HG03565 (cell line): ENCODE measurements at regions not wholly inside any gene's neighbourhood (a gene's known extent, or its start where the extent isn't known, plus 50 kb on each side); places are given as distances from the start of the nearest gene placed in this dataset.
"Not testable (repeated sequence)": the region's sequence is repeated elsewhere in the genome, so short reads cannot be mapped to it uniquely, and the experiment has no call there.

Experiments
- ATAC-seq: cut with Tn5 transposase; IDR thresholded peaks from one replicate; pipeline ENCODE4 v1.9.1; 2021; ENCODE audit warnings: mild to moderate bottlenecking, moderate library complexity; ENCODE audit not compliant: unreplicated experiment

- ATAC-seq: no peak
Measured at GRCh38 chr5:104372796-104373195, 810.2 kb upstream of the NUDT12 start.

GRCh38 chr5:104372376-104372775, 809.8 kb upstream of the NUDT12 start:
- no peak for ATAC-seq

DNA sequence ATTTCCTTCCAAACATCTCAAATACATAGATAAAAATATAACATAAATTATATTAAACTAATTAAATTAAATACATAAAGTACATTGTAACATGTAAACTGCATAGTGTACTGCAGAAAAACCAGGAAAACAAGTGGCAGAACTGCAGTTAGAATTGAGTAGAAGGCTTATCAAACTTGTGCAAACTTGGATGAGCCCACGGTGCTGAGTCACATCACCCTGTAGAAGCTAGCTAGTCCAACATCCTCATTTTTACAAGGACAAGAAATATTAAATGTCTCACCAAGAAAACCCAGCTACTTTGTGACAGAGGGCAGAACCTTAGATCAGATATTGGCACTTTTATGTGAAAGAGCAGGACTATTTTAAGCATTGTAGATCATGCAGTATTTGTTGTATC, 807.9 kb upstream of the NUDT12 start:
- ATAC-seq: no peak

GRCh38 chr5:104367978-104368377, 805.4 kb upstream of the NUDT12 start:
- no peak for ATAC-seq

- ATAC-seq: no peak
Measured at GRCh38 chr5:104363567-104363966, 801.0 kb upstream of the NUDT12 start.

GRCh38 chr5:104361932-104362331, 799.3 kb upstream of the NUDT12 start:
- ATAC-seq: no peak

GRCh38 chr5:104355350-104355749, 792.8 kb upstream of the NUDT12 start:
- no peak for ATAC-seq

DNA sequence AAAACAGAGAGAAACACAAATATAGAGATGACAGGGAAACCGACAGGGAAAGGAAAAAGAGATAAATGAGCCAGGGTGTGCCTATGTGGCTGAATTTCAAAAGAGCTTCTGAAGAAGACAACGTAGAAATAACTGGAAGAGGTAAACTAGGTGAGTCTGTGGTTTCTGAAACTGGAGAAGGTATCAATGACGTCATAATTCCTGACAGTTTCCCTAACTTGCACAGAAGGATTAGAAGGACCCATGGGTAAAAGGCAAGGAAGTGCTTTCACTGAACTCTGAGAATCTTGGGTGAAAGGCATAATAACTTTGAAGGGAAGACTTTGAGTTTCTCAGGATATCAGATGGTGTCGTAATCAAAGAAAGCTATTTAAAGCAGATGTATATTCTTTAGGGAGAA, 790.8 kb upstream of the NUDT12 start:
- ATAC-seq: no peak

DNA sequence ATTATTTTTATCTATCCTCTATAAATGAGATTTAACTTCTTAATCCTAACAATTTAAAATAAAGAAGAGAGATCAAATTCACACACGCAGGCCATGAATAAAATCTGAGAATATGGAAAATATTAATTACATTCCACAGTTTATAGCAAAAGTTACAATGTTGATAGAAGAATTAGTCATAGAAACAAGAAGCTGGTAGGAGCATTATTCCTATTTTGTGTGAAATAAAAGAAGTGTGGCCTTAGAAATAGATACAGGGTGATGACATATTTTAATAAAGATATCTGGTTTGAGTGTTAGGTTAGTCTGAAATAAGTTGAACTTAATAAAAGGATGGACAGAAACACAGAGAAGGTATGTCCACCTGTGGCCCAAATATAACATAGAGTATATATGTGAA, 790.4 kb upstream of the NUDT12 start:
- ATAC-seq: no peak

DNA sequence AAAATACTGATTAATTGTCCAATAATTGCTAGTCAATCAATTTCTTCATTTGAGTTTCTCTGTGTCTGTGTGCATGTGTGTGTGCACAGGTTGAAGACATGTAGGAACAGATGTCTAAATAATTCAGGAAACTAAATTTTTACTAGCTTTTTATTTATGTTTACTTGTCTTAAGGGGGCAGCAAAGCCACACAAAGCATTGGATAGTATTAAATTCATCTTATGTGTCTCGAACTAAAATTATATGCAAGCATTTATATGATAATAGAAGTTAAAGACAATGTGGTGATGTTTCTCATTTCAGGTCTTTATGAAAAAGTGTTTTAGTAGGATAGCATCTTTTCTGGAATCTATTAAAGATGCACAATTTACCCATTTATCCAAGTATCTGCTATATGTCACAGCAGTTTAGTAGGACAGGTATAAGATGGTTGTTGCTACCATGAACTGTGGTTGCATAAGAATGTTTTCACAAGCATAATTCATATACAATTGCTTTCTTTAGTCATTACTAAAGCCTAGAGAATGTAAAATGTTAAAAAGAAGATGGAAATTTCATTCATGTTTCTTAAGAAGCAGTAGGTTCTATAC, 784.6 kb upstream of the NUDT12 start:
- ATAC-seq: no peak

- no peak for ATAC-seq
Measured at GRCh38 chr5:104345222-104346016, 782.8 kb upstream of the NUDT12 start.

DNA sequence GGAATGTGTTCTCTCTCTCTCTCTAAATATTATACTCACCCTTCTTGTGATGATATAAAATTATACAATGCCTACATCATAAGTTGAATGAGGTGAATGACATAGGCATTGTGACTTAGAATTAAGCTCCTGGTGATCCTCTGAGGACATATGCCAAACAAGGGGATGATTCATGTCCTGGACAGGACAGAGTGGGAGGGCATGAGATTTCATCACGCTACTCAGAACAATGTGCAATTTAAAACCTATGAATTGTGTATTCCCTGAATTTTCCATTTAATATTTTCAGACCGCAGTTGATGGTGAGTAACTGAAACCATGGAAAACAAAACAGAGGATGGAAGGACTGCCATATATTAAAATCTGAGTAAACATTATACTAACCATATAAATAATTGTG, 782.2 kb upstream of the NUDT12 start:
- ATAC-seq: no peak

GRCh38 chr5:104327801-104328200, 765.2 kb upstream of the NUDT12 start:
- ATAC-seq: no peak

DNA sequence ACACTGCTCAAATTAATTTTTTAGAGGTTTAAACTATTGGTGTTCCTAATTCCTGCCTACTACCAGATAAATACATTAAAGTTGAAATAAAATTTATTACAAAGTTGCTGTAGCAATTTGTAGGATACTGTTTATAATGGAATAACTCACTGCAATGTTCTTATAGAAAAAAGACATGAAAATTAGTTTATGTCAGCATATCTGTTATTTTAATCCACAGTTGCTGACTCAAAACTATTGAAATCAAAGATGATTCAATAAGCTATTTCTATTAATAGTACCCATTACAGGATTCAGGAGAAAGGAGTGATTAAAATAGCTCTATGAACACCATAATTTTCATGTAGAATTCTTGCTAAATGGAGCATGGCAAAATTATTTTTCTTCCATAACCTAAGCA, 764.4 kb upstream of the NUDT12 start:
- no peak for ATAC-seq

GRCh38 chr5:104325356-104325755, 762.8 kb upstream of the NUDT12 start:
- no peak for ATAC-seq

DNA sequence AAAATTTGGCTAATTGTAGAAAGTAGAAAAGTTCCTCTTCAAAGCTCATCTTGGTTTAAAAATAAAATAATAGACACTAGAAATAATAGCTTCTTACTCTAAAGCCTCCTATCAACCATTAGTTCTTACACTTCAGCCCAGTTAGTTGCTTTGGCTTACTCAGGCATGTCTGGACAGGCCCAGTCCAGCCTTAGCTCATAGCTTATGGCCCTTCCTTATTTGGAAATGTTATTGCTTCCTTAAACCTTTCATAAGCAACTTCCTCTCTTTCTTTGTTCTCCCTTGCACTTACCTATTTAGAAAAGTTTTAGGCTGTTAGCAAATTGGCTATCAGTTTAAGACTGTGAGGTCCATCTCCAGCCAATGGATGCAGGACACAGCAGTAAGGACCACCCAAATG, 754.1 kb upstream of the NUDT12 start:
- not testable (repeated sequence) for ATAC-seq

- ATAC-seq: no peak
Measured at GRCh38 chr5:104312481-104312880, 749.9 kb upstream of the NUDT12 start.

- ATAC-seq: no peak
Measured at GRCh38 chr5:104305602-104306001, 743.0 kb upstream of the NUDT12 start.

- ATAC-seq: no peak
Measured at GRCh38 chr5:104299998-104300706, 737.6 kb upstream of the NUDT12 start.

DNA sequence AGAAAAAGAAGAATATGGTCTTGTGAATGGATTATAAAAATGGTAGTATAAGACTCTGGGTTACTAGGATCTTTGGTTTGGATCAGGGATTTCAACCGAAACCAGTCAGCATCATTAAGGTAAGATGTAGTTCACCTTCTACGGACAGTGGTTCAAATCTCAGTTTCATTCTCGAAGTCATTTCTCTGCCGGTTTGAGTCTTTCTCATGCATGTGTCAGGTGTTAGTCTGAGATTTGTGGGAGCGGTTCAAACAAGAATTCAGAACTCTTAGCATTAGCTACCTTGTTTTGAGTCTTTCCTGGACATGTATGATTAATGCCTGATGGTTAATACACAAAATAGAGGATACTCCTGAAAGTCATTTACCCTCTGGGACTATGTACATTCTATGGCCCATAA, 735.9 kb upstream of the NUDT12 start:
- no peak for ATAC-seq

GRCh38 chr5:104297076-104297475, 734.5 kb upstream of the NUDT12 start:
- ATAC-seq: no peak

- no peak for ATAC-seq
Measured at GRCh38 chr5:104295991-104296390, 733.4 kb upstream of the NUDT12 start.
